Activated CD8-positive, alpha-beta T cell treated with anti-CD3 and anti-CD28 coated beads for 36 hours (primary cell): ENCODE measurements at regions not wholly inside any gene's neighbourhood (a gene's known extent, or its start where the extent isn't known, plus 50 kb on each side); places are given as distances from the start of the nearest gene placed in this dataset.

ENCODE experiments used
- ATAC-seq: fragments of 200-7000 bp; cut with Tn5 transposase; one replicate; pipeline ENCODE4 v1.10.0; 2021; ENCODE audit warnings: mild to moderate bottlenecking, moderate library complexity
- CTCF ChIA-PET: fragments of 350-600 bp; sonication (Branson Sonifier 250); formaldehyde crosslinking; loops from one replicate; lab custom pipeline; 2021; ENCODE audit warnings: antibody characterized with exemption; lab: Charles Lee
- POLR2A ChIA-PET: fragments of 350-600 bp; sonication (Branson Sonifier 250); formaldehyde crosslinking; loops from one replicate; lab custom pipeline; 2021; ENCODE audit warnings: antibody characterized with exemption; lab: Charles Lee
- DNase-seq: peaks from one replicate; pipeline ENCODE4 v3.0.0-alpha.2; 2020
- H3K27ac Mint-ChIP-seq: one replicate; pipeline ENCODE4 v1.8.0; 2021; ENCODE audit warnings: mild to moderate bottlenecking, mixed read lengths
- H3K27me3 Mint-ChIP-seq: one replicate; pipeline ENCODE4 v1.8.0; 2021; ENCODE audit warnings: mixed read lengths
- H3K36me3 Mint-ChIP-seq: one replicate; pipeline ENCODE4 v1.8.0; 2021; ENCODE audit warnings: low read depth, mixed read lengths
- H3K4me1 Mint-ChIP-seq: one replicate; pipeline ENCODE4 v1.8.0; 2021; ENCODE audit warnings: low read depth, mixed read lengths
- H3K4me3 Mint-ChIP-seq: one replicate; pipeline ENCODE4 v1.8.0; 2021; ENCODE audit warnings: mild to moderate bottlenecking, moderate library complexity, mixed read lengths
- H3K9me3 Mint-ChIP-seq: one replicate; pipeline ENCODE4 v1.8.0; 2021; ENCODE audit warnings: mixed read lengths
- intact Hi-C: fragments of 100-400 bp; cut with micrococcal nuclease; formaldehyde crosslinking; loops from one replicate; pipeline ENCODE4 v1.10.0; 2022
- TF ChIP-seq, protein P1 (sequence below): fragments of 200-600 bp; IDR thresholded peaks from one replicate; pipeline ENCODE4 v1.8.0; 2022; ENCODE audit warnings: antibody characterized with exemption, mild to moderate bottlenecking

- H3K27ac Mint-ChIP-seq: no peak overlapping the region
- ATAC-seq (no peak), DNase-seq (no peak)
- H3K4me3 Mint-ChIP-seq: no peak overlapping the region
- TF ChIP-seq, protein P1, sequence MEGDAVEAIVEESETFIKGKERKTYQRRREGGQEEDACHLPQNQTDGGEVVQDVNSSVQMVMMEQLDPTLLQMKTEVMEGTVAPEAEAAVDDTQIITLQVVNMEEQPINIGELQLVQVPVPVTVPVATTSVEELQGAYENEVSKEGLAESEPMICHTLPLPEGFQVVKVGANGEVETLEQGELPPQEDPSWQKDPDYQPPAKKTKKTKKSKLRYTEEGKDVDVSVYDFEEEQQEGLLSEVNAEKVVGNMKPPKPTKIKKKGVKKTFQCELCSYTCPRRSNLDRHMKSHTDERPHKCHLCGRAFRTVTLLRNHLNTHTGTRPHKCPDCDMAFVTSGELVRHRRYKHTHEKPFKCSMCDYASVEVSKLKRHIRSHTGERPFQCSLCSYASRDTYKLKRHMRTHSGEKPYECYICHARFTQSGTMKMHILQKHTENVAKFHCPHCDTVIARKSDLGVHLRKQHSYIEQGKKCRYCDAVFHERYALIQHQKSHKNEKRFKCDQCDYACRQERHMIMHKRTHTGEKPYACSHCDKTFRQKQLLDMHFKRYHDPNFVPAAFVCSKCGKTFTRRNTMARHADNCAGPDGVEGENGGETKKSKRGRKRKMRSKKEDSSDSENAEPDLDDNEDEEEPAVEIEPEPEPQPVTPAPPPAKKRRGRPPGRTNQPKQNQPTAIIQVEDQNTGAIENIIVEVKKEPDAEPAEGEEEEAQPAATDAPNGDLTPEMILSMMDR: no peak
- H3K36me3 Mint-ChIP-seq: no peaks in the 10 kb centered on the region
- intact Hi-C loops: no loop called here
- ChIA-PET CTCF (no interaction called here), POLR2A (no interaction called here)
- peaks cover 57% of the 10 kb centered on the region for H3K27me3 Mint-ChIP-seq
- peaks cover 11% of the 10 kb centered on the region for H3K4me1 Mint-ChIP-seq
- H3K9me3 Mint-ChIP-seq: no peaks in the 10 kb centered on the region
Observed at GRCh38 chr5:176740131-176740701, 70.1 kb upstream of the UNC5A start.

GRCh38 chr5:176740702-176741496 lies 69.5 kb upstream of the UNC5A start:
- intact Hi-C loops: no loop called here
- Mint-ChIP-seq H3K4me1 (peaks cover 17% of the 10 kb centered on the region), H3K9me3 (no peaks in the 10 kb centered on the region), H3K4me3 (no peak overlapping the region), H3K27me3 (peaks cover 64% of the 10 kb centered on the region), H3K36me3 (no peaks in the 10 kb centered on the region), H3K27ac (no peak overlapping the region)
- DNase-seq: no peak
- ChIA-PET POLR2A (no interaction called here), CTCF (no interaction called here)
- TF ChIP-seq, protein P1: no peak
- ATAC-seq: no peak

DNA sequence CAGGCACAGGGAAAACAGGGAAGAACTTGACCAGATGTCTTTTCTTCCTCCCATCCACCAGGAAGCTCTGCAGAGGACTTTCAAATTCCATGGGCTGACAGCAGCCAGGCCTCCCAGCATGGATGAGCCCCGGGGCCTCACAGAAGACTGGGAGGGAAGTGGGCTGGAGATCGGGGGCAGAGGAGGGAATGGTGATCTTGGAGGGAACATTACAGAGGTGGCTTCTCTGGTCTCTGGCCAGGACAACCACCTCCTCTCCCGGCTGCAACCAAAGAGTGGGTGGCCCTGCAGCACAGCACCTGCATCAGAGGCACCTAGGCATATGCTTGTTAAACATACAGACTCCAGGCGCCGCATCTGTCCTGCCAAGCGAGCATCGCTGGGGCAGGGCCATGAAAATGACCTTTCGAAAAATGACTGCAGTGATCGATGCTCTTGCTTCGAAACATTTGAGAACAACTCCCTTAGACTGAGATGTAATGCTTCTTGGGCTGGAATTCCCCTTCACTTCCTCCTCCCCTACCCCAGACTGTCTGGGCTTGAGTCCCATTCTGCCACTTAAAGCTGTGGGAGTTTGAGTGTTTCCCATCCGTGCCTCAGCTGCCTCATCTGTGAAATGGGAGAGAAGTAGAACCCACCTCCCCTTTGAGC lies 68.7 kb upstream of the UNC5A start:
- H3K4me3 Mint-ChIP-seq: no peak overlapping the region
- ChIA-PET CTCF (interaction anchor here (0.8 kb wide), 1 partner anchor 81 kb away, joined by 3 read pairs; no protein-coding TSS in a partner anchor), POLR2A (no interaction called here)
- peaks cover 71% of the 10 kb centered on the region for H3K27me3 Mint-ChIP-seq
- intact Hi-C loops: no loop called here
- H3K4me1 Mint-ChIP-seq: peaks cover 19% of the 10 kb centered on the region
- DNase-seq (no peak), ATAC-seq (no peak)
- TF ChIP-seq, protein P1: no peak
- no peaks in the 10 kb centered on the region for H3K36me3 Mint-ChIP-seq
- no peaks in the 10 kb centered on the region for H3K9me3 Mint-ChIP-seq
- H3K27ac Mint-ChIP-seq: no peak overlapping the region

- peaks cover 19% of the 10 kb centered on the region for H3K4me1 Mint-ChIP-seq
- no peaks in the 10 kb centered on the region for H3K36me3 Mint-ChIP-seq
- ATAC-seq (no peak), DNase-seq (no peak)
- no peak overlapping the region for H3K27ac Mint-ChIP-seq
- H3K9me3 Mint-ChIP-seq: no peaks in the 10 kb centered on the region
- ChIA-PET CTCF (interaction anchor here (0.8 kb wide), 1 partner anchor 82 kb away, joined by 3 read pairs; no protein-coding TSS in a partner anchor), POLR2A (no interaction called here)
- H3K27me3 Mint-ChIP-seq: peaks cover 73% of the 10 kb centered on the region
- H3K4me3 Mint-ChIP-seq: no peak overlapping the region
- intact Hi-C loops: no loop called here
- TF ChIP-seq, protein P1: no peak
Observed at GRCh38 chr5:176742246-176743105, 67.9 kb upstream of the UNC5A start.
